GM19193 (cell line): ENCODE measurements at regions not wholly inside any gene's neighbourhood (a gene's known extent, or its start where the extent isn't known, plus 50 kb on each side); places are given as distances from the start of the nearest gene placed in this dataset.

Source experiments
- POLR2A ChIP-seq: IDR thresholded peaks from 4 replicates; pipeline ENCODE4 v1.6.1; 2011; ENCODE audit not compliant: insufficient read depth, insufficient read length; ENCODE audit errors: extremely low read depth

GRCh38 chr11:19368726-19369375 lies 128.1 kb upstream of the E2F8 start:
- no peak for TF ChIP-seq POLR2A

GRCh38 chr11:19366992-19367709 lies 126.4 kb upstream of the E2F8 start:
- TF ChIP-seq POLR2A, result no peak

- TF ChIP-seq POLR2A, result no peak
These were observed 125.1 kb upstream of the E2F8 start for GRCh38 chr11:19365743-19366410.

- TF ChIP-seq POLR2A, result no peak
These were observed 118.7 kb upstream of the E2F8 start for GRCh38 chr11:19359221-19360000.

- no peak for TF ChIP-seq POLR2A
These were observed 117.2 kb upstream of the E2F8 start for GRCh38 chr11:19357943-19358342.

GRCh38 chr11:19355601-19356000 lies 114.9 kb upstream of the E2F8 start:
- no peak for TF ChIP-seq POLR2A

GRCh38 chr11:19353287-19353850 lies 112.6 kb upstream of the E2F8 start:
- TF ChIP-seq POLR2A, result no peak

GRCh38 chr11:19352771-19353160 lies 112.0 kb upstream of the E2F8 start:
- no peak for TF ChIP-seq POLR2A

GRCh38 chr11:19352072-19352770 lies 111.5 kb upstream of the E2F8 start:
- TF ChIP-seq POLR2A, result no peak

GRCh38 chr11:19351426-19351825 lies 110.7 kb upstream of the E2F8 start:
- TF ChIP-seq POLR2A, result no peak

GRCh38 chr11:19350160-19350559 lies 109.4 kb upstream of the E2F8 start:
- TF ChIP-seq POLR2A, result no peak

GRCh38 chr11:19349340-19350025 lies 108.7 kb upstream of the E2F8 start:
- TF ChIP-seq POLR2A, result no peak

- no peak for TF ChIP-seq POLR2A
These were observed 107.2 kb upstream of the E2F8 start for GRCh38 chr11:19347911-19348310.
